A549 (cell line): ENCODE measurements at regions not wholly inside any gene's neighbourhood (a gene's known extent, or its start where the extent isn't known, plus 50 kb on each side); places are given as distances from the start of the nearest gene placed in this dataset.

Experiments
- ATAC-seq, 2 experiments: fragments of 200-7000 bp in 1 of 2; fragments of >200 bp in 1 of 2; cut with Nextera tagmentation in 1 of 2; cut with Tn5 transposase in 1 of 2; 3 replicates each; pipeline versions ENCODE4 v1.8.0 to v1.9.1; 2018 to 2020; ENCODE audit warnings: mild to moderate bottlenecking in 1 of 2, moderate library complexity in 1 of 2
- CTCF ChIA-PET: fragments of 300-600 bp; sonication (Branson Sonifier 250); formaldehyde crosslinking; extraction: SDS; loops from one replicate; lab custom pipeline; 2021; ENCODE audit warnings: antibody characterized with exemption, inconsistent platforms; lab: Yijun Ruan, JAX
- POLR2A ChIA-PET: fragments of 350-600 bp; formaldehyde crosslinking; extraction: SDS; loops from one replicate; lab custom pipeline; 2021; ENCODE audit warnings: antibody characterized with exemption, inconsistent platforms; lab: Yijun Ruan, JAX
- DNase-seq, 2 experiments: peaks; one replicate each; pipeline versions ENCODE4 v3.0.0 to v3.0.0-alpha.2; 2011 to 2016; ENCODE audit warnings: low read depth in 1 of 2, low spot score in 1 of 2
- FAIRE-seq: peaks from 2 replicates; lab custom pipeline; 2011; peaks lifted over from hg19 to GRCh38; lab: Jason Lieb, UNC
- H3K27ac ChIP-seq, 2 experiments: fragments of >200 bp; sonication (Bioruptor Twin); formaldehyde crosslinking; 3 replicates each; pipeline ENCODE4 v1.5.1; 2016 to 2017
- H3K4me1 ChIP-seq: fragments of >200 bp; sonication (Bioruptor Twin); formaldehyde crosslinking; 3 replicates; pipeline ENCODE4 v1.6.1; 2016
- H3K4me2 ChIP-seq: fragments of >200 bp; sonication (Bioruptor Twin); formaldehyde crosslinking; 3 replicates; pipeline ENCODE4 v1.6.1; 2016
- H3K4me3 ChIP-seq: fragments of >200 bp; sonication (Bioruptor Twin); formaldehyde crosslinking; 3 replicates; pipeline ENCODE4 v1.5.1; 2016
- H3K9me3 ChIP-seq: fragments of >200 bp; sonication (Bioruptor Twin); formaldehyde crosslinking; 3 replicates; pipeline ENCODE4 v1.6.1; 2016
- BHLHE40 ChIP-seq: IDR thresholded peaks from 2 replicates; pipeline ENCODE4 v1.6.1; 2012; ENCODE audit warnings: low read depth, low read length, inconsistent platforms
- CEBPB ChIP-seq, 2 experiments: fragments of >200 bp in 1 of 2; sonication (Bioruptor Twin) in 1 of 2; formaldehyde crosslinking in 1 of 2; IDR thresholded peaks; 2 replicates each; pipeline ENCODE4 v1.6.1; 2012 to 2016
- CHD2 ChIP-seq: fragments of 150-350 bp; IDR thresholded peaks from 2 replicates; pipeline ENCODE4 v1.6.1; 2014; ENCODE audit warnings: low read length; ENCODE audit not compliant: partially characterized antibody
- E2F6 ChIP-seq: IDR thresholded peaks from 2 replicates; pipeline ENCODE4 v1.6.1; 2012; ENCODE audit warnings: low read depth, borderline replicate concordance
- EHMT2 ChIP-seq: fragments of 200-600 bp; sonication (generic); IDR thresholded peaks from 2 replicates; pipeline ENCODE4 v1.6.1; 2016; ENCODE audit warnings: antibody characterized with exemption, low read depth, mild to moderate bottlenecking, moderate library complexity
- EP300 ChIP-seq, 2 experiments: fragments of >200 bp; sonication (Bioruptor Twin); formaldehyde crosslinking; IDR thresholded peaks; 2 replicates in 1 of 2; 3 replicates in 1 of 2; pipeline ENCODE4 v1.6.1; 2016 to 2017
- FOSB ChIP-seq: fragments of 250-450 bp; sonication (Bioruptor Pico); IDR thresholded peaks from 2 replicates; pipeline ENCODE4 v1.5.0; 2020; ENCODE audit warnings: mild to moderate bottlenecking, moderate library complexity
- GATA3 ChIP-seq: IDR thresholded peaks from 2 replicates; pipeline ENCODE4 v1.6.1; 2012; ENCODE audit warnings: borderline replicate concordance
- HDAC2 ChIP-seq: fragments of 200-600 bp; sonication (generic); IDR thresholded peaks from 2 replicates; pipeline ENCODE4 v1.6.1; 2016
- HOXB13 ChIP-seq: fragments of 250-450 bp; sonication (Bioruptor Pico); IDR thresholded peaks from 2 replicates; pipeline ENCODE4 v1.5.0; 2020; ENCODE audit warnings: low read depth, mild to moderate bottlenecking, moderate library complexity
- MAFK ChIP-seq: fragments of 450-650 bp; IDR thresholded peaks from 2 replicates; pipeline ENCODE4 v1.6.1; 2014; ENCODE audit not compliant: partially characterized antibody
- MAX ChIP-seq: IDR thresholded peaks from 2 replicates; pipeline ENCODE4 v1.6.1; 2012
- MAZ ChIP-seq: fragments of 150-350 bp; IDR thresholded peaks from 2 replicates; pipeline ENCODE4 v1.6.1; 2014; ENCODE audit warnings: antibody characterized with exemption, low read depth, low read length, borderline replicate concordance
- MYC ChIP-seq: IDR thresholded peaks from 2 replicates; pipeline ENCODE4 v1.6.1; 2012; ENCODE audit warnings: mild to moderate bottlenecking, inconsistent platforms, low read length, improper control_type of control experiment, borderline replicate concordance
- NR3C1 ChIP-seq: fragments of >200 bp; sonication (Bioruptor Twin); formaldehyde crosslinking; IDR thresholded peaks from 3 replicates; pipeline ENCODE4 v1.6.1; 2017
- PHF8 ChIP-seq: fragments of 200-600 bp; sonication (generic); IDR thresholded peaks from 2 replicates; pipeline ENCODE4 v1.6.1; 2016; ENCODE audit warnings: low read depth, mild to moderate bottlenecking, antibody characterized with exemption, moderate library complexity, borderline replicate concordance
- POLR2A ChIP-seq: IDR thresholded peaks from 2 replicates; pipeline ENCODE4 v1.6.1; 2012; ENCODE audit warnings: mild to moderate bottlenecking, low read length
- RFX5 ChIP-seq: fragments of 450-650 bp; IDR thresholded peaks from 2 replicates; pipeline ENCODE4 v1.7.1; 2014; ENCODE audit warnings: antibody characterized with exemption, mild to moderate bottlenecking, moderate library complexity
- SMC3 ChIP-seq: fragments of >200 bp; sonication (Bioruptor Twin); formaldehyde crosslinking; IDR thresholded peaks from 3 replicates; pipeline ENCODE4 v1.6.1; 2018; ENCODE audit warnings: inconsistent platforms
- ZNF302 ChIP-seq: fragments of 250-450 bp; sonication (Bioruptor Pico); IDR thresholded peaks from 2 replicates; pipeline ENCODE4 v1.9.0; 2021; ENCODE audit warnings: inconsistent platforms, mild to moderate bottlenecking, moderate library complexity
- ZSCAN20 ChIP-seq: fragments of 250-450 bp; sonication (Bioruptor Pico); IDR thresholded peaks from 2 replicates; pipeline ENCODE4 v1.8.0; 2022; ENCODE audit warnings: mild to moderate bottlenecking, moderate library complexity
- WGBS: methylation state at CpG from one replicate; pipeline ENCODE4 v1.1.6; 2017; ENCODE audit errors: missing lambda C conversion rate; 5-methylcytosine and 5-hydroxymethylcytosine counted together
- TF ChIP-seq, protein P1 (sequence below): fragments of 250-450 bp; sonication (Bioruptor Pico); IDR thresholded peaks from 2 replicates; pipeline ENCODE4 v1.5.0; 2021; ENCODE audit warnings: mild to moderate bottlenecking, moderate library complexity, borderline replicate concordance
- TF ChIP-seq, protein P2 (sequence below): fragments of >200 bp; sonication (Bioruptor Twin); formaldehyde crosslinking; IDR thresholded peaks from 3 replicates; pipeline ENCODE4 v1.5.1; 2016
- TF ChIP-seq, protein P3 (sequence below): fragments of 450-650 bp; IDR thresholded peaks from 2 replicates; pipeline ENCODE4 v1.6.1; 2014; ENCODE audit warnings: antibody characterized with exemption

DNA sequence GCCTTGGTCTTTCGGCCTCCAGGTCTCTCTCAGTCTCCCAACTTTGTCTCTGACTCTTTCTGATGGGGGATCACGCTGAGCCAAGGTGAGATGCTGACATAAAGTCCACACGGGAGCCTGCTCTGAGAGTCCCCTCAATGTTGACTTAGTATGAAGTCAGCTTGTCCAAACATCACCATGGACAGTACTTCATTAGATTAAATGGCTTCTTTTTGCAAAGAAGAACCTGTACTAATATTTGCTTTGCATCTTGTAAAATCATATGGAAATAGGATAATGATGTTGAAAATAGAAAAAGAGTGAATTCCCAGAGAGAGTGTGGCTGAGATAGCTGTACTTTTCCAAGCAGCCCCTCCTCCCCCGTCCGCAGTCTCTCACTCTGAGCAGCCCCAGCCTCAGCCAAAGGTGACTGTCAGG, 56.7 kb upstream of the SIAH1 start (continued):
- TF ChIP-seq, protein P1, sequence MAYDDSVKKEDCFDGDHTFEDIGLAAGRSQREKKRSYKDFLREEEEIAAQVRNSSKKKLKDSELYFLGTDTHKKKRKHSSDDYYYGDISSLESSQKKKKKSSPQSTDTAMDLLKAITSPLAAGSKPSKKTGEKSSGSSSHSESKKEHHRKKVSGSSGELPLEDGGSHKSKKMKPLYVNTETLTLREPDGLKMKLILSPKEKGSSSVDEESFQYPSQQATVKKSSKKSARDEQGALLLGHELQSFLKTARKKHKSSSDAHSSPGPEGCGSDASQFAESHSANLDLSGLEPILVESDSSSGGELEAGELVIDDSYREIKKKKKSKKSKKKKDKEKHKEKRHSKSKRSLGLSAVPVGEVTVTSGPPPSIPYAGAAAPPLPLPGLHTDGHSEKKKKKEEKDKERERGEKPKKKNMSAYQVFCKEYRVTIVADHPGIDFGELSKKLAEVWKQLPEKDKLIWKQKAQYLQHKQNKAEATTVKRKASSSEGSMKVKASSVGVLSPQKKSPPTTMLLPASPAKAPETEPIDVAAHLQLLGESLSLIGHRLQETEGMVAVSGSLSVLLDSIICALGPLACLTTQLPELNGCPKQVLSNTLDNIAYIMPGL (CRISPR knock-in tag), result no peak
- TF ChIP-seq MAZ (no peak), CHD2 (no peak), MYC (no peak), GATA3 (peak; percentile 84)

DNA sequence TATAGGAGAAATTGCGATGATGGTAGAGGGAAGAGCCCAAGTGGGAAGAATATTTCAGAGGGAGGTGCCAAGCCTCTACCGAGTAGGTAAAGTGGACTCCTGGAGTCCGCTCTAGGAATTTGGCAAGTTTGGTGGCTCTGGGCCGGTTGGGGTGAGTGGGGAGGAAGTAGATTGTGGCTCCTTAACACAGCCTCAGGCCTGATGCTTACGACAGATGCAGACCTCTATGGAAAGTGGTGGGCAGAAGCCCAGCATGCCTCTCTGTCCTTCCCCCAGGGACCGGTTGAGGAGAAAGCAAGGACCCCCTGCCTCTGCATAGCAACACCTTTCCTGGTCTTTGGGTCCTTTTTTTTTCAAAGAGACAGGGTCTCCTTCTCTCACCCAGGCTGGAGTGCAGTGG, 55.9 kb upstream of the SIAH1 start:
- ChIA-PET CTCF (interaction anchor here (1.4 kb wide), 1 partner anchor 189 kb away, joined by 3 read pairs; no protein-coding TSS in a partner anchor), POLR2A (interaction anchor here (0.7 kb wide), 1 partner anchor 110 kb away, joined by 4 read pairs; no protein-coding TSS in a partner anchor)
- ATAC-seq (peak; percentile 14 to 22; a peak in 3 of 6 replicates), FAIRE-seq (no peak), DNase-seq (no peak)
- H3K4me1 ChIP-seq, result peaks cover 50% of the 10 kb centered on the region
- peak overlapping the region; percentile 57 for H3K4me2 ChIP-seq
- no peak for TF ChIP-seq MAX
- TF ChIP-seq E2F6, result no peak
- no peak for TF ChIP-seq HOXB13 (CRISPR knock-in tag)
- no peak for TF ChIP-seq CEBPB (IDR thresholded peaks at IDR 0.05)
- TF ChIP-seq NR3C1, result no peak
- no peak for TF ChIP-seq MYC
- TF ChIP-seq CHD2, result no peak
- TF ChIP-seq HDAC2, result no peak
- TF ChIP-seq RFX5, result no peak
- TF ChIP-seq ZSCAN20, result no peak
- TF ChIP-seq, protein P2, sequence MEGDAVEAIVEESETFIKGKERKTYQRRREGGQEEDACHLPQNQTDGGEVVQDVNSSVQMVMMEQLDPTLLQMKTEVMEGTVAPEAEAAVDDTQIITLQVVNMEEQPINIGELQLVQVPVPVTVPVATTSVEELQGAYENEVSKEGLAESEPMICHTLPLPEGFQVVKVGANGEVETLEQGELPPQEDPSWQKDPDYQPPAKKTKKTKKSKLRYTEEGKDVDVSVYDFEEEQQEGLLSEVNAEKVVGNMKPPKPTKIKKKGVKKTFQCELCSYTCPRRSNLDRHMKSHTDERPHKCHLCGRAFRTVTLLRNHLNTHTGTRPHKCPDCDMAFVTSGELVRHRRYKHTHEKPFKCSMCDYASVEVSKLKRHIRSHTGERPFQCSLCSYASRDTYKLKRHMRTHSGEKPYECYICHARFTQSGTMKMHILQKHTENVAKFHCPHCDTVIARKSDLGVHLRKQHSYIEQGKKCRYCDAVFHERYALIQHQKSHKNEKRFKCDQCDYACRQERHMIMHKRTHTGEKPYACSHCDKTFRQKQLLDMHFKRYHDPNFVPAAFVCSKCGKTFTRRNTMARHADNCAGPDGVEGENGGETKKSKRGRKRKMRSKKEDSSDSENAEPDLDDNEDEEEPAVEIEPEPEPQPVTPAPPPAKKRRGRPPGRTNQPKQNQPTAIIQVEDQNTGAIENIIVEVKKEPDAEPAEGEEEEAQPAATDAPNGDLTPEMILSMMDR, result no peak
- no peak for TF ChIP-seq SMC3
- no peak for TF ChIP-seq EP300 (IDR thresholded peaks at IDR 0.05)
- no peak for TF ChIP-seq FOSB (CRISPR knock-in tag)
- no peak for TF ChIP-seq MAFK
- H3K4me3 ChIP-seq, result no peak overlapping the region
- no peaks in the 10 kb centered on the region for H3K9me3 ChIP-seq
- peak overlapping the region; percentile 72 for H3K27ac ChIP-seq
- 78% methylated on average over 6 of the region's 6 CpGs for WGBS

- CTCF ChIA-PET, result interaction anchor here (1.7 kb wide), 1 partner anchor 13 kb away, joined by 4 read pairs; no protein-coding TSS in a partner anchor
Measured at GRCh38 chr16:48438414-48438813, 53.2 kb upstream of the SIAH1 start.

More at GRCh38 chr16:48438414-48438813, 53.2 kb upstream of the SIAH1 start:
- Histone ChIP-seq H3K4me2 (no peak overlapping the region), H3K4me3 (no peak overlapping the region), H3K4me1 (peaks cover 52% of the 10 kb centered on the region), H3K9me3 (no peaks in the 10 kb centered on the region), H3K27ac (no peak overlapping the region)
- TF ChIP-seq PHF8, result no peak
- no peak for TF ChIP-seq MAX
- TF ChIP-seq POLR2A, result no peak
- no peak for TF ChIP-seq EHMT2
- TF ChIP-seq ZNF302 (CRISPR knock-in tag), result no peak
- TF ChIP-seq BHLHE40, result no peak
- no peak for TF ChIP-seq RFX5
- TF ChIP-seq, protein P3, sequence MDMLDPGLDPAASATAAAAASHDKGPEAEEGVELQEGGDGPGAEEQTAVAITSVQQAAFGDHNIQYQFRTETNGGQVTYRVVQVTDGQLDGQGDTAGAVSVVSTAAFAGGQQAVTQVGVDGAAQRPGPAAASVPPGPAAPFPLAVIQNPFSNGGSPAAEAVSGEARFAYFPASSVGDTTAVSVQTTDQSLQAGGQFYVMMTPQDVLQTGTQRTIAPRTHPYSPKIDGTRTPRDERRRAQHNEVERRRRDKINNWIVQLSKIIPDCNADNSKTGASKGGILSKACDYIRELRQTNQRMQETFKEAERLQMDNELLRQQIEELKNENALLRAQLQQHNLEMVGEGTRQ, result no peak
- 82% methylated on average over 5 of the region's 5 CpGs for WGBS
- ATAC-seq (no peak), FAIRE-seq (no peak), DNase-seq (no peak)
- POLR2A ChIA-PET, result no interaction called here
